ENCODE measurements at regions not wholly inside any gene's neighbourhood (a gene's known extent, or its start where the extent isn't known, plus 50 kb on each side); places are given as distances from the start of the nearest gene placed in this dataset.
"Not testable (repeated sequence)": the region's sequence is repeated elsewhere in the genome, so short reads cannot be mapped to it uniquely, and the experiment has no call there.

GRCh38 chr9:85469041-85469440, 272.7 kb downstream of the AGTPBP1 start:
- H4K20me1 ChIP-seq (ENCODE audit: insufficient read depth): no peaks in the 10 kb centered on the region
- H3K9me2 ChIP-seq (ENCODE audit: insufficient read depth, low read length): no peaks in the 10 kb centered on the region
- H2AFZ ChIP-seq (ENCODE audit: low read depth, low read length): no peak overlapping the region
- no peaks in the 10 kb centered on the region for H3K9me3 ChIP-seq (ENCODE audit: low read length)
- no peaks in the 10 kb centered on the region for H3K36me3 ChIP-seq (ENCODE audit: insufficient read depth, low read length)
- TF ChIP-seq POLR2AphosphoS5 (IDR thresholded peaks at IDR 0.05) (no peak), TAF1 (IDR thresholded peaks at IDR 0.05; ENCODE audit: low read depth) (no peak), EZH2 (IDR thresholded peaks at IDR 0.05; ENCODE audit: borderline replicate concordance, insufficient read depth, low read length, poor library complexity, severe bottlenecking) (no peak), REST (IDR thresholded peaks at IDR 0.05; ENCODE audit: borderline replicate concordance) (no peak), SMC3 (conservative IDR thresholded peaks at IDR 0.05; ENCODE audit: poor library complexity) (no peak), MXI1 (conservative IDR thresholded peaks at IDR 0.05; ENCODE audit: poor library complexity, severe bottlenecking) (no peak), EP300 (conservative IDR thresholded peaks at IDR 0.05; ENCODE audit: poor library complexity, severe bottlenecking) (no peak), RAD21 (conservative IDR thresholded peaks at IDR 0.05) (no peak), CTCF (IDR thresholded peaks at IDR 0.05; ENCODE audit: poor library complexity, severe bottlenecking) (no peak)
- H3F3A ChIP-seq (ENCODE audit: insufficient read depth, low read length, poor library complexity, severe bottlenecking): no peaks in the 10 kb centered on the region
- no peaks in the 10 kb centered on the region for H3K27me3 ChIP-seq (ENCODE audit: insufficient read depth, low read depth, low read length)
- no peaks in the 10 kb centered on the region for H3K79me2 ChIP-seq (replicated peaks; ENCODE audit: insufficient read depth, low read length)
- no peak overlapping the region for H3K4me3 ChIP-seq (ENCODE audit: low read length)
- H3K27ac ChIP-seq (ENCODE audit: low read length): no peak overlapping the region
- H3K4me2 ChIP-seq (ENCODE audit: low read length): no peak overlapping the region
- no peak overlapping the region for H3K9ac ChIP-seq (ENCODE audit: low read length)

- no peak overlapping the region for H2AFZ ChIP-seq (ENCODE audit: low read depth, low read length)
- no peak overlapping the region for H3K4me2 ChIP-seq (ENCODE audit: low read length)
- no peaks in the 10 kb centered on the region for H4K20me1 ChIP-seq (ENCODE audit: insufficient read depth)
- H3F3A ChIP-seq (ENCODE audit: insufficient read depth, low read length, poor library complexity, severe bottlenecking): no peaks in the 10 kb centered on the region
- H3K9me2 ChIP-seq (ENCODE audit: insufficient read depth, low read length): no peaks in the 10 kb centered on the region
- TF ChIP-seq EP300 (conservative IDR thresholded peaks at IDR 0.05; ENCODE audit: poor library complexity, severe bottlenecking) (no peak), SMC3 (conservative IDR thresholded peaks at IDR 0.05; ENCODE audit: poor library complexity) (no peak), POLR2AphosphoS5 (IDR thresholded peaks at IDR 0.05) (no peak), RAD21 (conservative IDR thresholded peaks at IDR 0.05) (no peak), EZH2 (IDR thresholded peaks at IDR 0.05; ENCODE audit: borderline replicate concordance, insufficient read depth, low read length, poor library complexity, severe bottlenecking) (no peak), REST (IDR thresholded peaks at IDR 0.05; ENCODE audit: borderline replicate concordance) (no peak)
- no peaks in the 10 kb centered on the region for H3K36me3 ChIP-seq (ENCODE audit: insufficient read depth, low read length)
- no peaks in the 10 kb centered on the region for H3K27me3 ChIP-seq (ENCODE audit: insufficient read depth, low read depth, low read length)
- no peak overlapping the region for H3K27ac ChIP-seq (ENCODE audit: low read length)
- no peak overlapping the region for H3K9ac ChIP-seq (ENCODE audit: low read length)
- no peak overlapping the region for H3K4me3 ChIP-seq (ENCODE audit: low read length)
- H3K79me2 ChIP-seq (replicated peaks; ENCODE audit: insufficient read depth, low read length): no peaks in the 10 kb centered on the region
- H3K9me3 ChIP-seq (ENCODE audit: low read length): no peaks in the 10 kb centered on the region
These were observed 274.9 kb downstream of the AGTPBP1 start for GRCh38 chr9:85466834-85467233.

GRCh38 chr9:85458114-85458864, 283.5 kb downstream of the AGTPBP1 start:
- H3K4me3 ChIP-seq (ENCODE audit: low read length); H3K36me3 ChIP-seq (ENCODE audit: insufficient read depth, low read length); H3K79me2 ChIP-seq (replicated peaks; ENCODE audit: insufficient read depth, low read length); H2AFZ ChIP-seq (ENCODE audit: low read depth, low read length); H3K27me3 ChIP-seq (ENCODE audit: insufficient read depth, low read depth, low read length); H3K4me2 ChIP-seq (ENCODE audit: low read length); H3K9ac ChIP-seq (ENCODE audit: low read length); H3K9me3 ChIP-seq (ENCODE audit: low read length); H3F3A ChIP-seq (ENCODE audit: insufficient read depth, low read length, poor library complexity, severe bottlenecking); H3K27ac ChIP-seq (ENCODE audit: low read length); H3K9me2 ChIP-seq (ENCODE audit: insufficient read depth, low read length); H4K20me1 ChIP-seq (ENCODE audit: insufficient read depth): not testable (repeated sequence)
